Tibial nerve (tissue), 3 donors: ENCODE measurements at regions not wholly inside any gene's neighbourhood (a gene's known extent, or its start where the extent isn't known, plus 50 kb on each side); places are given as distances from the start of the nearest gene placed in this dataset.

Experiments used
- CTCF ChIP-seq, 5 experiments: fragments of 200-600 bp in 3 of 5; fragments of 450-650 bp in 2 of 5; sonication (generic) in 3 of 5; IDR thresholded peaks; one replicate each; pipeline ENCODE4 v1.5.1; 2016 to 2019; ENCODE audit warnings: antibody characterized with exemption in 5 of 5, mild to moderate bottlenecking in 3 of 5, moderate library complexity in 2 of 5
- POLR2A ChIP-seq, 2 donors: fragments of 450-650 bp; IDR thresholded peaks; one replicate each; pipeline ENCODE4 v1.6.1; 2017; ENCODE audit warnings: antibody characterized with exemption in 2 of 2, mild to moderate bottlenecking in 2 of 2, moderate library complexity in 2 of 2

DNA sequence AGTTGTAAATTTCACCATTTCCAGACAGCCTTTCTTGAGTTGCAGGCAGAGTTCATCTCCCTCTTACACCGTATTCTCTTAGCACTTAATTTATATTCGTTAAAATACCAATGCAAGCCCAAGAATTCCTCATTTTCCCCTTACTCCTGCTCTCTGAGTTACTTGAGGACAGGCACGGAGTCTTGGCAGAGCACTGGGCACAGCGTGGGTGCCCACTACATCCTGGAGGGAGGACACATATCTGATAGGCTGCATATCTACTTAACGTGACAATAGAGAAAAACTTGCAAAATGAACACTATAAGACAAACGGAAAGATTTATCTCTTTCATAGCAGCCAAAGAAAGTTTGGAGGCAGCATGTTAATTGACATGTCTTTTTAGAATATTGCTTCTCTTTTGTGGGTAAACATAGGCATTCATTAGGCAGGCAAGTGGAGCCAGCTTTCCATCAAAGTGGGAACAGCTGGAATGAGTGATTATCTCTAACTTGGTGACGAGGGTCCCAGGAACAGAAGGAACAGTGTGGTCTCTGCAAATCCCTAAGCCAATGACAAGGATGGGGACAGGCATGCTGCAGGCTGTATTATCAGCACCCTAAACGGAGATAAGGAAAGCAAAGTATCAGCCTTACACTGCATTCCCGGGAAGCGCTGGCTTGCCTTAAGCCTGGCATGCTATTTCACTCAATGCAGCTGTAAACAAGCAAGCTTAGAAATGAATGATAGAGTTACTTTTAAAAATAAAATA, 116.5 kb downstream of the RTP4 start:
- no peak for TF ChIP-seq CTCF (IDR thresholded peaks at IDR 0.05)
- no peak for TF ChIP-seq POLR2A (IDR thresholded peaks at IDR 0.05)
